Central memory CD8-positive, alpha-beta T cell (primary cell): ENCODE measurements at regions not wholly inside any gene's neighbourhood (a gene's known extent, or its start where the extent isn't known, plus 50 kb on each side); places are given as distances from the start of the nearest gene placed in this dataset.
"Not testable (repeated sequence)": the region's sequence is repeated elsewhere in the genome, so short reads cannot be mapped to it uniquely, and the experiment has no call there.

Source experiments
- ATAC-seq: fragments of 150-1000 bp; cut with Tn5 transposase; replicated peaks from 2 replicates; pipeline ENCODE4 v1.10.0; 2022; ENCODE audit warnings: mild to moderate bottlenecking, moderate FRiP score, moderate number of reproducible peaks; ENCODE audit not compliant: poor library complexity, severe bottlenecking; ENCODE audit errors: extremely low read depth
- DNase-seq, 2 donors: peaks; one replicate each; pipeline ENCODE4 v3.0.0; 2021; ENCODE audit warnings: low spot score in 2 of 2
- H3K27ac Mint-ChIP-seq: one replicate; pipeline ENCODE4 v1.8.0; 2022; ENCODE audit warnings: low read depth, mild to moderate bottlenecking, moderate library complexity, mixed read lengths
- H3K27me3 Mint-ChIP-seq: one replicate; pipeline ENCODE4 v1.8.0; 2022; ENCODE audit warnings: mixed read lengths
- H3K36me3 Mint-ChIP-seq: one replicate; pipeline ENCODE4 v1.8.0; 2022; ENCODE audit warnings: mild to moderate bottlenecking, moderate library complexity, mixed read lengths; ENCODE audit not compliant: insufficient read depth
- H3K4me1 Mint-ChIP-seq: one replicate; pipeline ENCODE4 v1.8.0; 2022; ENCODE audit warnings: mixed read lengths
- H3K4me3 Mint-ChIP-seq: one replicate; pipeline ENCODE4 v1.8.0; 2022; ENCODE audit warnings: mild to moderate bottlenecking, moderate library complexity, mixed read lengths
- H3K9me3 Mint-ChIP-seq: one replicate; pipeline ENCODE4 v1.8.0; 2022; ENCODE audit warnings: mixed read lengths

DNA sequence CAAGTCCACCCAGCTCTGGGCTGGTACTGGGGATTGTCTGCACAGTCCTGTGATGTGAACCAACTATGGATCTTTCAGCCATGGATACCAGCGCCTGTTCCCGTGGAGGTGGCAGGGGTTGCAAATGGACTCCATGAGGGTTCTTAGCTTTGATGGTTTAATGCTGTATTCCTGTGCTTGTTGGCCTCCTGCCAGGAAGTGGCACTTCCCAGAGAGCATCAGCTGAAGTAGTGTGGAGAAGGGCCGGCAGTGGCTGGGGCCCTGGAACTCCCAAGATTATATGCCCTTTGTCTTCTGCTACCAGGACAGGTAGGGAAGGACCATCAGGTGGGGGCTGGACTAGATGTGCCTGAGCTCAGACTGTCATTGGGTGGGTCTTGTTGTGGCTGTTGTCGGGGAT lies 1104.8 kb upstream of the COX7C start:
- no peaks in the 10 kb centered on the region for H3K4me1 Mint-ChIP-seq
- H3K4me3 Mint-ChIP-seq = no peak overlapping the region
- no peaks in the 10 kb centered on the region for H3K27me3 Mint-ChIP-seq
- H3K36me3 Mint-ChIP-seq = no peaks in the 10 kb centered on the region
- no peak for DNase-seq
- ATAC-seq = no peak
- H3K27ac Mint-ChIP-seq = no peak overlapping the region
- H3K9me3 Mint-ChIP-seq = peaks cover 13% of the 10 kb centered on the region

DNA sequence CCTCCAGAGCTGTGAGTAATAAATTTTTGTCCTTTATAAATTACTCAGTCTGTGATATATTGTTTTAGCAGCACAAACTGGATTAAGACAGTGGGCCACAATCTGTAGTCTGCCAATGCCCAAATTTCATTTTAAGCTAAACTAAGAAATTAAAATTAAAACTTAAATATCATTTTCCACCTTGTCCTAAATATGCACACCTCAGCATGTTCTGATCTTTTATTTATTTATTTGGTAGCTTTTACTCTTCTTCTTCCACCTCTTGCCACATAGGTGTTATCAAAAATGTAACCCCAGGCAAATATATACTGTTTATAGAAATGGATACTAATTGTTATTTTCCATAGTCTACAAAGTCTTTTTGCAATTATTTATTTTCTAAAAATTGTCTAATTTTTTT lies 1102.2 kb upstream of the COX7C start:
- ATAC-seq (no peak), DNase-seq (no peak)
- Mint-ChIP-seq H3K36me3 (no peaks in the 10 kb centered on the region), H3K4me1 (no peaks in the 10 kb centered on the region), H3K27ac (no peak overlapping the region), H3K9me3 (peaks cover 7% of the 10 kb centered on the region), H3K27me3 (no peaks in the 10 kb centered on the region), H3K4me3 (no peak overlapping the region)

DNA sequence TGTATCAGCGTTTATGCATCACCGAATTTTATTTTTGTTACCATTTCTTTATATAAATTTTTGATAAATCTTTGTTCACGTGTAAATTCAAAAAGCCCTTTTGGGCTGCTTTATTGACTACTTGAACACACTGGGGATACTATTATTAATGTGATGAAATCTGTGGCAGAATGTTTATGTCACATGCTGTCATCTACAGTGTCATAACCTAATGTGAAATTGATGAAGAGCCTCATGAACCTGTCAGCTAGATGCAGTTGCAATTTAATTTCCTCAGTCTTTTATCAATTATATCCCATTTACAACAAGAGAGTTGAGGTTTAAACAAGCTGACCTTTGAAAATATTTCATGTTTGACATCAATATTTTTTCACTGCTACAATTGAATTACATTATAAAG lies 1100.4 kb upstream of the COX7C start:
- H3K9me3 Mint-ChIP-seq = peaks cover 6% of the 10 kb centered on the region
- H3K4me1 Mint-ChIP-seq = no peaks in the 10 kb centered on the region
- no peaks in the 10 kb centered on the region for H3K27me3 Mint-ChIP-seq
- no peak overlapping the region for H3K27ac Mint-ChIP-seq
- H3K36me3 Mint-ChIP-seq = no peaks in the 10 kb centered on the region
- no peak overlapping the region for H3K4me3 Mint-ChIP-seq
- ATAC-seq = no peak
- no peak for DNase-seq

DNA sequence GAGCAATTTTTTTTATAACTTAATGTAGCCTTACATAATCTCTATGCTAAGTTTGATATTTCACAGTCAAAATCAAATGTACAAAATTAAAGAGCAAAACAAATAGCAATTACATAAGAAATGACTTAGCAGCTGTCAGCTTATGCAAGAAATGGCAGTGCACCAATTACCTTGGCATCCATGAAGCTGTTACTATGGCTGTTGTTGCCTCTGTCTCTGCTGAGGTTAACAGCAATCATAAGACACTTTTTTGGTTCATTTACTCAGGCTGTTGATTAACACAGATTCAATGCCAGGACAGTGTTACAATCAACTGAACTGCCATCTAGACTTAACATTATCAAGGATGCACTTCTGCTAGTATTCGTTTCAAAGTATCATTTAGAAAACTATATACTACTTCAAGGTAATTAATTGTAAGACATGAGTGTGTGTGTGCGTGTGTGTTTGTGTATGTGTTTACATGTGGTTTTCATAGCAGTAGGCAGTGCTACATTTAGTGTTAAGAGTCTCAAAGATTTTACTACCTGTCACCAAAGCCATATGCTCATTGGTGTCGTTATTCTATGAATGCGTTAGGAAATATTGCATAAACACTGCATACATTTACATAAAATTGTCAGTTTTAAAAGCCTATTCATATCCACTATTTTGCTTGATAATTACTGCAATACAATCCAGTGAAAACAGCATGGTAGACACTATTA lies 1084.2 kb upstream of the COX7C start:
- no peak overlapping the region for H3K27ac Mint-ChIP-seq
- DNase-seq (no peak), ATAC-seq (no peak)
- no peaks in the 10 kb centered on the region for H3K9me3 Mint-ChIP-seq
- no peak overlapping the region for H3K4me3 Mint-ChIP-seq
- no peaks in the 10 kb centered on the region for H3K27me3 Mint-ChIP-seq
- no peaks in the 10 kb centered on the region for H3K36me3 Mint-ChIP-seq
- no peaks in the 10 kb centered on the region for H3K4me1 Mint-ChIP-seq

DNA sequence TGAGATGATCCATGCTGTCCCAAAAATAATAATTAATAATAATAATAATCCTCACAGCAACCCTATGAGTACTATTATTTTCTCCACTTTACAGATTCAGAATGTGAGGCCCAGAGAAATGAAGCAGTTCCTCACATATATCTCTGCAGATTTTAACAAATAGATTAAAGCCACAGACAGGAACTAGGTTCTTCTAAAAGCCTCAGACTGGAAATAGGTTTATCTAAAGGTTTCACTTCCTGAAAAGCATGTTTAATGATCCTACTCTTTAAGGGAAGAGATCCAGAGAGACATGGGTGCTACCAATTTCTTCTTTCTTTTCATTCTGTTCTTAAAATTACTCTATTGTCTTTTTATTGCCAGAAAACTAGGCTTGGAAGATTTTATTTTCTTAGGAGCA lies 1079.4 kb upstream of the COX7C start:
- Mint-ChIP-seq H3K9me3 (no peaks in the 10 kb centered on the region), H3K27me3 (no peaks in the 10 kb centered on the region), H3K27ac (no peak overlapping the region), H3K36me3 (no peaks in the 10 kb centered on the region), H3K4me1 (no peaks in the 10 kb centered on the region), H3K4me3 (no peak overlapping the region)
- DNase-seq (no peak), ATAC-seq (no peak)

DNA sequence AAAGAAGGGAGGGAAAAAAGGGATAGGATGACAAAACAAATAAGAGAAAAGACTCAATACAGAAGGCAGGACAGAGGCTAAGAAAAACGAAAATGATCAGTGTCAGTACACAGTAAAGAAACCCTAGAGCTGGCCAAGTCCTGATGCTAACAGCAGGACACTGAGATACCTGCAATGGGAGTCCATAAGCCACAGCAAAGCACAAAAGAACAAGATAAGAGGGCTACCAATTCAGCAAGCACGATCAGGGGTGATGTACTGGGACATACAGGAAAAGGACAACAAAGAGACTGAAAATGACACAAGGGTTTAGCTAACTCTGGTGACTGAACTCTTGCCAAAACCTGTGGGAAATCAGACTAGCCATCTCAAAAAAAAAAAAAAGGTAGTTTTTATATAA lies 1072.6 kb upstream of the COX7C start:
- ATAC-seq = no peak
- Mint-ChIP-seq H3K4me1 (no peaks in the 10 kb centered on the region), H3K27me3 (no peaks in the 10 kb centered on the region), H3K9me3 (peaks cover 22% of the 10 kb centered on the region), H3K36me3 (no peaks in the 10 kb centered on the region), H3K27ac (no peak overlapping the region), H3K4me3 (no peak overlapping the region)
- no peak for DNase-seq

DNA sequence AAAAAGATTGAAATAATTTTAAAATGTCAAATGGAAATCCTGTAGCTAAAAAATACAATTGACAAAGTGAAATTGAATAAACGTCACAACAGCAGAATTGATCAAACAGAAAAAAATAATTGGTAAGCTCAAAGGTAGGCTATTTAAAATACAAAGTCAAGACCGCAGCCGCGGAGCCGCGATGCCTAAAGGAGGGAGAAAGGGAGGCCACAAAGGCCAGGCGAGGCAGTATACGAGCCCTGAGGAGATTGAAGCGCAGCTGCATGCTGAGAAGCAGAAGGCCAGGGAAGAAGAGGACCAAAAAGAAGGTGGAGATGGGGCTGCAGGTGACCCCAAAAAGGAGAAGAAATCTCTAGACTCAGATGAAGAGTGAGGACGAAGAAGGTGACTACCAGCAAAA lies 1068.5 kb upstream of the COX7C start:
- no peaks in the 10 kb centered on the region for H3K36me3 Mint-ChIP-seq
- peaks cover 29% of the 10 kb centered on the region for H3K9me3 Mint-ChIP-seq
- no peaks in the 10 kb centered on the region for H3K4me1 Mint-ChIP-seq
- DNase-seq (no peak), ATAC-seq (no peak)
- H3K4me3 Mint-ChIP-seq = no peak overlapping the region
- H3K27ac Mint-ChIP-seq = no peak overlapping the region
- no peaks in the 10 kb centered on the region for H3K27me3 Mint-ChIP-seq

DNA sequence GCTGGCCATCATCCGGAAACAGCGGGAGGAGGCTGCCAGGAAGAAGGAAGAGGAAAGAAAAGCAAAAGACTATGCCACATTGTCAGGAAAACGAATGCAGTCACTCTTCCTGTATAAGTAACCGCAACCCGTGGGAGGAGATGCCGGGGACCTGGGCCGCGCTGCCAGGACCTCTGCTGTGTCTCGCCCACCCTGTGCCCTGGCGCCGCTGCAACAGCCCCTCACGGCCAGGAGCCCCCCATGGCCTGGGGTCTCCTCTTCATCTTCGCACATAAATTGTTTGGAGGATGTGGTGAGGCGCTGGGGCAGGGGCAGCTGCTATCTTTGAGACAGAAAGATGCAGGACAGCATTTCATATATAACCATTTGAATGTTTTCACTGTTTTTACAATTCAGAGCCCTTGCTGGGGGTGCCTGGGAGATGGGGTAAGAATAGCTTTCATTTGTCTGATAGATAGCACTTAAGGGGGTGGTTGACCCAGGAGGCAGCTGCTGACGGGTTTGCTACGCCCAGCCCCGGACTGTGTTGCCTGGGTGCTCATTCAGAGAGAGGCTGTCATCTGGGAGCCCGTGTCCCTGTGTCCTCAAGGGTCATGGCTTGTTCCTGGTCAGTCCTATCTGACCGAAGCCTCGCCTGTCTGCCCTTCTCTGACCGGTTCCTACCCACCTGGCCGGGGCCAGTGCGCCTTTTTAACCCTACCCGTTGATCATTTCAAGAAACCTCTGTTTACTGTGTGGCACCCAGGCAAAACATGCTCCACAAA lies 1067.7 kb upstream of the COX7C start:
- H3K4me1 Mint-ChIP-seq = no peaks in the 10 kb centered on the region
- H3K27me3 Mint-ChIP-seq = no peaks in the 10 kb centered on the region
- no peak for DNase-seq
- no peaks in the 10 kb centered on the region for H3K36me3 Mint-ChIP-seq
- H3K27ac Mint-ChIP-seq = no peak overlapping the region
- ATAC-seq = no peak
- no peak overlapping the region for H3K4me3 Mint-ChIP-seq
- peaks cover 31% of the 10 kb centered on the region for H3K9me3 Mint-ChIP-seq

DNA sequence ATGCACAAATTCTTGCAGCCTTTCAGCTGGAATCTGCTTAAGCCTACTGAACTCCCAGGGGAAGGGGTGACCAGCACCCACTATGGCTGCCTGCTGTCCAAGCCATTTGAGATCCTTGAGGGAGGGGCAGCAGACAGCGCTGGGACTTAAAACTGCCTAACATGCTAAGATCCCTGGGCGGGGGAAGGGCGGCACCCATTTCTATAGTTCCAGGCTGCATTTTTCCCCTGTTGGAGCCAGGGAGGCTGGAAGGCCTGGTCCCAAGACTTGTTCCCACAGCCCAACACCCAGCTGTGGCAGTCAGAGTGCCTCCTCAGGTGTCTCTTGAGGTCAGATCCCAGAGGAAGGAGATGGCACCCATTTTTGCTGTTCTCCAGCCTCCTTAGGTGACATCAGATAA lies 1061.3 kb upstream of the COX7C start:
- DNase-seq (no peak), ATAC-seq (no peak)
- Mint-ChIP-seq H3K36me3 (no peaks in the 10 kb centered on the region), H3K27me3 (no peaks in the 10 kb centered on the region), H3K27ac (no peak overlapping the region), H3K4me3 (no peak overlapping the region), H3K4me1 (no peaks in the 10 kb centered on the region), H3K9me3 (peaks cover 42% of the 10 kb centered on the region)

DNA sequence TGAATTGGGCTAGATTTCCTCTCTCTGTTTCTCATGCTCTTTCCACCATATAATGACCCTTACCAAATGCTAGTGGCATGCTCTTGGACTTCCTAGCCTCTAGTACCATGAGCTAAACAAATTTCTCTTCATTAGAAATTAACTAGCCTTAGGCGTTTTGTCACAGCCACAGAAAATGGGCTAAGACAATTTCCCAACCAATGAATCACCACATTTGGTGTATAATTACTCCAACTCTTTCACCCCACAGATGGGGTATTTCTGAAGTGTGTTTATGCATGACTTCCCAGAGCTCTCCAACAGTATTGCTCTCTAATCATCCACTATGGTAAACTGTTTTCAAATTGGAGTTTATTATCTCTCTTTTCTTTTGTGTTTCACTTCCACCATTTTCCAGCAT lies 1041.1 kb upstream of the COX7C start:
- Mint-ChIP-seq H3K36me3 (no peaks in the 10 kb centered on the region), H3K4me3 (no peak overlapping the region), H3K9me3 (peaks cover 20% of the 10 kb centered on the region), H3K27me3 (no peaks in the 10 kb centered on the region), H3K27ac (no peak overlapping the region), H3K4me1 (no peaks in the 10 kb centered on the region)
- ATAC-seq (no peak), DNase-seq (no peak)

DNA sequence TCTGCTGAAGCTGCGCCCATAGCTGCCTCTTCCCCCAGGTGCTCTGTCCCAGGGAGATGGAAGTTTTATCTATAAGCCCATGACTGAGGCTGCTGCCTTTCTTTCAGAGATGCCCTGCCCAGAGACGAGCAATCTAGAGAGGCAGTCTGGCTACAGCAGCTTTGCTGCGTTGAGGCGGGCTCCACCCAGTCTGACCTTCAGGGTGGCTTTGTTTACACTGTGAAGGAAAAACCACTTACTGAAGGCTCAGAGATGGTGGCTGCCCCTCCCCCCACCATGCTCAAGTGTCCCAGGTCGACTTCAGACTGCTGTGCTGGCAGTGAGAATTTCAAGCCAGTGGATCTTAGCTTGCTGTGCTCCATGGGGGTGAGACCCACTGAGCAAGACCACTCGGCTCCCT lies 1029.9 kb upstream of the COX7C start:
- not testable (repeated sequence) for H3K4me1 Mint-ChIP-seq, DNase-seq, H3K36me3 Mint-ChIP-seq, H3K27ac Mint-ChIP-seq, H3K27me3 Mint-ChIP-seq, H3K4me3 Mint-ChIP-seq, ATAC-seq
- H3K9me3 Mint-ChIP-seq = peaks cover 46% of the 10 kb centered on the region

DNA sequence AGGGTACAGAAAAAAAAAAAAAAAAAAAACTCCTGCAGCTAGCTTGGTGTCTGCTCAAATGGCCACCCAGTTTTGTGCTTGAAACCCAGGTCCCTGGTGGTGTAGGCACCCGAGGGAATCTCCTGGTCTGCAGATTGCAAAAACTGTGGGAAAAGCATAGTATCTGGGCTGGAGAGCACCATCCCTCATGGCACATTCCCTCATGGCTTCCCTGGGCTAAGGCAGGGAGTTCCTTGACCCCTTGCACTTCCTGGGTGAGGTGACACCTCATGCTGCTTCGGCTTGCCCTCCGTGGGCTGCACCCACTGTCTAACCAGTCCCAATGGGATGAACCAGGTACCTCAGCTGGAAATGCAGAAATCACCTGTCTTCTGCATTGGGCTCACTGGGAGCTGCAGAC lies 1029.5 kb upstream of the COX7C start:
- H3K4me1 Mint-ChIP-seq, H3K27ac Mint-ChIP-seq, H3K27me3 Mint-ChIP-seq, H3K36me3 Mint-ChIP-seq, H3K4me3 Mint-ChIP-seq, ATAC-seq, DNase-seq: not testable (repeated sequence)
- peaks cover 44% of the 10 kb centered on the region for H3K9me3 Mint-ChIP-seq

DNA sequence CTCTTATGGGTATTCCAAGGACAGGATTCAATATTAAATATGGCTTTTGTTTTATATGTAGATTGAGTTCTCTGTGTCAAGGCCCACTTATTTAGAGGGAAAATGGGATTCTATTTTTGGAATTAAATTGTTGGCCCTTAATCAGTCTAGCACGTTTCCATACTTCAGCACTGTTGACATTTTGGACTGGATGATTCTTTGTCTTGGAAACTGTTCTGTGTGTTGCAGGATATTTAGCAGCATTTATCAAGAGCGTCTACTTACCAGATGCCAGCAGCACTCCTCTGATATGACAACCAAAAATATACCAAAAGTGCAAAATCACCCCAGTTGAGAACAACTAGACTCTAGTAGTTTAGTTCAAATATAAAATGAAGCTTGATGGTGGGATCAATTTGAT lies 1027.0 kb upstream of the COX7C start:
- Mint-ChIP-seq H3K27ac (no peak overlapping the region), H3K4me3 (no peak overlapping the region), H3K27me3 (no peaks in the 10 kb centered on the region), H3K9me3 (peaks cover 25% of the 10 kb centered on the region), H3K4me1 (no peaks in the 10 kb centered on the region), H3K36me3 (no peaks in the 10 kb centered on the region)
- ATAC-seq = no peak
- DNase-seq = no peak
